T-helper 17 cell (primary cell): ENCODE measurements at regions not wholly inside any gene's neighbourhood (a gene's known extent, or its start where the extent isn't known, plus 50 kb on each side); places are given as distances from the start of the nearest gene placed in this dataset.
"Not testable (repeated sequence)": the region's sequence is repeated elsewhere in the genome, so short reads cannot be mapped to it uniquely, and the experiment has no call there.

Experiments
- ATAC-seq: fragments of 150-1000 bp; cut with Tn5 transposase; 2 replicates; pipeline ENCODE4 v1.10.0; 2021; ENCODE audit warnings: mild to moderate bottlenecking, moderate library complexity
- DNase-seq, 3 donors: peaks; one replicate each; pipeline versions ENCODE4 v3.0.0 to v3.0.0-alpha.2; 2020 to 2021
- H3K9me3 ChIP-seq: one replicate; pipeline ENCODE4 v1.7.0; 2013; ENCODE audit warnings: low read length, mild to moderate bottlenecking; ENCODE audit not compliant: control insufficient read depth, poor library complexity, severe bottlenecking
- H3K27ac Mint-ChIP-seq: one replicate; pipeline ENCODE4 v1.8.0; 2022; ENCODE audit warnings: mild to moderate bottlenecking, moderate library complexity, mixed read lengths
- H3K27me3 Mint-ChIP-seq: one replicate; pipeline ENCODE4 v1.8.0; 2022; ENCODE audit warnings: mixed read lengths
- H3K36me3 Mint-ChIP-seq: one replicate; pipeline ENCODE4 v1.8.0; 2022; ENCODE audit warnings: low read depth, mixed read lengths
- H3K4me1 Mint-ChIP-seq: one replicate; pipeline ENCODE4 v1.8.0; 2022; ENCODE audit warnings: mild to moderate bottlenecking, mixed read lengths
- H3K4me3 Mint-ChIP-seq: one replicate; pipeline ENCODE4 v1.8.0; 2022; ENCODE audit warnings: mild to moderate bottlenecking, moderate library complexity, mixed read lengths

DNA sequence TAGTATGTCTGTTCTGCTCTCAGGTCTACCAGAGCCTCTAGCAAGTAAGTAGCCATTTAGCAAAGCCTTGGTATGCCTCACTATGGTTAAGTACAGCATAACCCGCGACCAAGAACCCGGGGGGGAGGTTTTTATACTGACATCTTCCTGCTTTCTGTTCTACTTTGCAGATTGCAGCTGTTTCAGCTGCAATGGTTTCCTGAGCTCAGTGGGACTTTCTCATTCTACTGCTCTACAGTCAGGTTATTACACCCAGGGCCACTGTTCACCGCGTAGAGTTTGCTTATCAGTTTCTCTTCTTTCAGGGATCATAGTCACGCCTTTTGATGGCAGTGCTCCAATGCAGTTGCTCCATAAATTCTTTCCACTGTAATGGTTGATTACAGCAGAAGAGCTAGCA, 631.3 kb downstream of the TFAP2A start:
- H3K4me1 Mint-ChIP-seq: no peaks in the 10 kb centered on the region
- H3K9me3 ChIP-seq: no peaks in the 10 kb centered on the region
- H3K4me3 Mint-ChIP-seq: no peak overlapping the region
- DNase-seq: no peak
- no peaks in the 10 kb centered on the region for H3K36me3 Mint-ChIP-seq
- no peaks in the 10 kb centered on the region for H3K27me3 Mint-ChIP-seq
- no peak for ATAC-seq
- no peak overlapping the region for H3K27ac Mint-ChIP-seq

DNA sequence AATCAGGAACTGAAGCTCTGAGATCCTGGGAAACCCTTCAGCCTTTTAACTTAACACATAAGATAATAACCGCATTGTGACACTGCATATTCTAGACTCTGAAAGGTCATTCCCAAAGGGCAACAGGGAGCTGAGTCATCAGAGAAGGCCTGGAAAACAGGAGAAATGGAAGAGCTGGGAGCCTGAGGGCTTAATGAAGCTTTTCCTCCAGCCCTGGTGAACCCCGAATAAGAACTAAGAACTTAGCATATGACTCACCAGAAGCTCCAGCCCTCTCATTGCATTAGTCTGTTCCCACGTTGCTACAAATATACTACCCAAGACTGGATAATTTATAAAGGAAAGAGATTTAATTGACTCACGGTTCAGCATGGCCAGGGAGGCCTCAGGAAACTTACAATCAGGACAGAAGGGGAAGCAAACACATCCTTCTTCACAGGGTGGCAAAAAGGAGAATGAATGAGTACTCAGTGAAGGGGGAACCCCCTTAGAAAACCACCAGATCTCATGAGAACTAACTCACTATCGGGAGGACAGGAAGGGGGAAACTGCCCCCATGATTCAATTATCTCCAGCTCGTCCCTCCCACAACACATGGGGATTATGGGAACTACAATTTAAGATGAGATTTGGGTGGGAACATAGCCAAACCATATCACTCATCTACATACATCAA, 648.5 kb downstream of the TFAP2A start:
- Mint-ChIP-seq H3K4me1 (no peaks in the 10 kb centered on the region), H3K36me3 (no peaks in the 10 kb centered on the region), H3K27me3 (no peaks in the 10 kb centered on the region), H3K27ac (no peak overlapping the region), H3K4me3 (no peak overlapping the region)
- ATAC-seq: no peak
- H3K9me3 ChIP-seq: no peaks in the 10 kb centered on the region
- no peak for DNase-seq

DNA sequence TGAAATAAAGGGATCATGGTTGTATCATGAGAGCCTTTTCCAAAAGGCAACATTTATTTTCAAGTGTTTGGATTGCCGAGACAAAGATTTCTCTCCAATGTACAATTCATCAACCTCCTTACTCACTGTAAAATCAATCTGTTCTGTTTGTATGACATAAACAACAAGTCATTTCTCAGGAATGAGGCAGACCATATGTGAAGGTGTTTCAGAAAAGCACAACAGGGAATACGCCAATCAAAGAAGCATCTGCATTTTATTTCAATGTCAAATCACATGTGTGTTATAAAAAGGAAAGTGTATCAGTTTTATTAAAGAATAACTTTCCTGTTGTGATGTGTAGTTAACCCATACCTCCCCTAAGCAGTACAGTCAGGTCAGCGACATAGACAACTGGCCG, 653.7 kb downstream of the TFAP2A start:
- no peak overlapping the region for H3K4me3 Mint-ChIP-seq
- no peak for ATAC-seq
- no peak for DNase-seq
- no peak overlapping the region for H3K27ac Mint-ChIP-seq
- no peaks in the 10 kb centered on the region for H3K4me1 Mint-ChIP-seq
- no peaks in the 10 kb centered on the region for H3K9me3 ChIP-seq
- H3K36me3 Mint-ChIP-seq: no peaks in the 10 kb centered on the region
- H3K27me3 Mint-ChIP-seq: no peaks in the 10 kb centered on the region

DNA sequence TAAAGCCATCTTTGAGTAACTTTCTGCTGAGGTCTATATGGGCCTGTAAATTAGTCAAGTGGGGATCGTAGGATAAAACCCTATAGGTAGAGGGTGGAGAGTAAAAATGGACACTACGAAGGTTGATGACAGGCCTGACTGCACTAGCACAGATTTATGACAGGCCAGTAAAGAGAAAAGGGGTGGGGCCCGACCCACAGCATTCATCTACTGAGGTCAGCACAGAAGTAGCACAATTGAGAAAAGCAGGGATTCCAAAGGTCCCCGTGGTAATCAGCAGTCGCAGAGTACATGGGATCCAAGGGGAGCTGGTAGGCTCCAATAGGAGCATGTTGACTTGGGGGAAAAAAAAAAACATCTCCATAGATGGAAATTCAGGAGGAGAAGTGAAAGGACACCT, 660.4 kb downstream of the TFAP2A start:
- Mint-ChIP-seq H3K27ac (no peak overlapping the region), H3K4me1 (no peaks in the 10 kb centered on the region), H3K27me3 (no peaks in the 10 kb centered on the region), H3K4me3 (no peak overlapping the region), H3K36me3 (no peaks in the 10 kb centered on the region)
- ATAC-seq (no peak), DNase-seq (no peak)
- H3K9me3 ChIP-seq: no peaks in the 10 kb centered on the region

DNA sequence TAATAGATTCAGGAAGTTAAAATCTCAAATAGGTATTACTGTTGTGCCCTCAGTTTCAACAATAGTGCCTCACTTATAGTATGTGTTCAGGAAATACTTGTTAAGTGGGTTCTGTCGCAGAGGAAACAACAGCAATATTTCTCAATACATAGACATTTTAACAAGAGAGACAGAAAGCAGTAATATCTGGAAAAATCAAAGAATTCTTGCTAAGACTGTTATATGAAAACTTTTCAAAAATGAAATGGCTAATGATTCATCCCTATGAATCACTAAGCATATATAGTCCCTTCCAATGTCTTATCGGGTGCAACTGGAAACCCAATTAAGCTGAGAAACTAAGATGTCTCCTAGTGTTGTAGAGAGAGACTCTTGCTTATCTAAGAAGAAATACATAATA, 668.9 kb downstream of the TFAP2A start:
- DNase-seq: no peak
- Mint-ChIP-seq H3K4me3 (no peak overlapping the region), H3K27me3 (no peaks in the 10 kb centered on the region), H3K36me3 (no peaks in the 10 kb centered on the region), H3K27ac (no peak overlapping the region), H3K4me1 (no peaks in the 10 kb centered on the region)
- ATAC-seq: no peak
- H3K9me3 ChIP-seq: no peaks in the 10 kb centered on the region

DNA sequence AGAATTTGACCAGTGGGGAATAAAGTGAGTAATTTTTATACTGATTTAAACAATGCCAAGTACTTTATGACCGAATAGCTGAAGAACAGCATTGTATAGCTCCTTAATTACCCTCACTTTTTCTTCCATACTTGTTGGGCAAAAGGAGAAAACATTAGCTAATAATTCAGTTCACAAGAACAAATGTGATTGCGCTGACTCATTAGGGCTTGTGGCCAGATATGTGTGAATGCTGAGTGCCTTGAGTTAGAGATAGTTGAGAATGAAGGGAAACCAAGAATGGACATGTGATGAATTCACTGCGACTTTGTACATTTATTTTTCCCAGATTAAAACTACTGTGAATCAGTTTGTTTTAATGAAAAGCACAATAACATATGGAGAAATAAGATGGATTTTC, 669.4 kb downstream of the TFAP2A start:
- H3K4me3 Mint-ChIP-seq: no peak overlapping the region
- DNase-seq (no peak), ATAC-seq (no peak)
- H3K27ac Mint-ChIP-seq: no peak overlapping the region
- no peaks in the 10 kb centered on the region for H3K9me3 ChIP-seq
- no peaks in the 10 kb centered on the region for H3K4me1 Mint-ChIP-seq
- H3K36me3 Mint-ChIP-seq: no peaks in the 10 kb centered on the region
- H3K27me3 Mint-ChIP-seq: no peaks in the 10 kb centered on the region

DNA sequence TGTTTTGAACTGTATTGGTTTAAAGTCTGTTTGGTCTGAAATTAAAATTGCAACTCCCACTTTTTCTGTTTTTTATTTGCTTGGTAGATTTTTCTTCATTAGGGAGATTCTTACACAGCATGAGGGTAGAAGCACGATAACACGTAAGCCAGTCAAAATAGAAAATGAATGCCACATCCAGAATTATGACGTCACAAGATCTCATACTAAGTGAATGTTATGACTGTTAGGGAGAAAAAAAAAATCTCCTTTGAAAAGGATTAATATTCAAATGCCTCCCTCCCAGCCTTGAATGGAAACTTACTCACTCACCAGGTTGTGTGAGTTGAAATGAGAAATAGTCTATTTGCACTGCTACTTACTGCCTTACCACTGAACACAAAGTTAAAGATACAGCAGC, 670.8 kb downstream of the TFAP2A start:
- Mint-ChIP-seq H3K4me1 (no peaks in the 10 kb centered on the region), H3K27ac (no peak overlapping the region), H3K4me3 (no peak overlapping the region), H3K27me3 (no peaks in the 10 kb centered on the region), H3K36me3 (no peaks in the 10 kb centered on the region)
- DNase-seq: no peak
- no peaks in the 10 kb centered on the region for H3K9me3 ChIP-seq
- ATAC-seq: no peak

DNA sequence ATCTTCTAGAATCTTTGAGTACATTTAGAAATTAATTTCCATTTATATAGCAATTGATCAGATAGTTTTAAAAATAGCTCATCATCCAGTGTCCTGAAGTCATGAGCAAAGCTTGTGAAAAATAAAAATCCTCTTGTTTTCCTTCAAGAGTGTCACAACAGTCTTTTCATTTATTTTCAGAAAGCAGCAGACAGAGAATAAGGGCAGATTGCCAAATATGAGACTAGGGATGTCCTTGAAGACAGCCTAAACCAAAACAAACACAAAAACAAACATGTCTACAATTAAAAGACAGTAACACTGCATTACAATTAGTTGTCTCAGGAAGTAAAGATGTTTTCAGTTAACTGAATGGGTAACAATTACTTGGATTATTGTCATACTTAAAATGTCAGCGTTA, 682.8 kb downstream of the TFAP2A start:
- no peak overlapping the region for H3K27ac Mint-ChIP-seq
- no peaks in the 10 kb centered on the region for H3K4me1 Mint-ChIP-seq
- DNase-seq (no peak), ATAC-seq (no peak)
- no peak overlapping the region for H3K4me3 Mint-ChIP-seq
- H3K9me3 ChIP-seq: no peaks in the 10 kb centered on the region
- no peaks in the 10 kb centered on the region for H3K27me3 Mint-ChIP-seq
- no peaks in the 10 kb centered on the region for H3K36me3 Mint-ChIP-seq

DNA sequence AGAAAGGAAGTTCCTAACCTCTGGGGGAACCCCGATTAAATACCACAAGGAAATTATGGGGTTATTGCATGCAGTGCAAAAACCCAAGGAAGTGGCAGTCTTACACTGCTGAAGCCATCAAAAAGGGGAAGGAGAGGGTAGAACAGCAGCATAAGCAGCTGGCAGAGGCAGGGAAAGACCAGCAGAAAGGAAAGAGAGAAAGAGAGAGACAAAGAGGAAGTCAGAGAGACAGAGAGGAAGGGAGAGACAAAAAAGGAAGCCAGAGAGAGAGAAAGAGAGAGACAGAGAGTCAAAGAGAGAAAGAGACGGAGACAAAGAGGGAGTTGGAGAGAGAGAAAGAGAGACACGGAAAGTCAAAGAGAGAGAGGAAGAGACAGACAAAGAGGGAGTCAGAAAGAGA, 689.1 kb downstream of the TFAP2A start:
- not testable (repeated sequence) for H3K27me3 Mint-ChIP-seq, H3K4me1 Mint-ChIP-seq, H3K9me3 ChIP-seq, H3K27ac Mint-ChIP-seq, H3K36me3 Mint-ChIP-seq, DNase-seq, ATAC-seq, H3K4me3 Mint-ChIP-seq

DNA sequence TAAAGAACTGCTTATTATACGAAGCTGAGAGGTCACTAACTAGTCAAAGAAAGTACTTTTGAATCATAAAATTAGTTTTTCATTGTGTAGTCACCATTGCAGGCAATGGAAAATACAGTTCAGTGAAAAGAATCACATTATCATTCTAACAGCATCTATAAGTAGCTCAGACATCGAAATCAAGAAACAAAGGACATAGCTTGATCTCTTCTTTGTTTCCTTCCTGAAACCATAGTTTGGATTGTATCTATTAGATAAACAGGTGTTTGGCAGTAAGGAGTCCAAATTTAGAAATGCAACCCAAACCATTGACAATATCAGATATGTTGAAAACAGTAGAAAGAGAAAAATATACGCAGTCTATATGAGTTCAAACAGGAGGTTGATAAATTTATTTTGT, 697.3 kb downstream of the TFAP2A start:
- Mint-ChIP-seq H3K4me1 (no peaks in the 10 kb centered on the region), H3K27ac (no peak overlapping the region), H3K4me3 (no peak overlapping the region), H3K36me3 (no peaks in the 10 kb centered on the region), H3K27me3 (no peaks in the 10 kb centered on the region)
- ATAC-seq (no peak), DNase-seq (no peak)
- no peaks in the 10 kb centered on the region for H3K9me3 ChIP-seq

DNA sequence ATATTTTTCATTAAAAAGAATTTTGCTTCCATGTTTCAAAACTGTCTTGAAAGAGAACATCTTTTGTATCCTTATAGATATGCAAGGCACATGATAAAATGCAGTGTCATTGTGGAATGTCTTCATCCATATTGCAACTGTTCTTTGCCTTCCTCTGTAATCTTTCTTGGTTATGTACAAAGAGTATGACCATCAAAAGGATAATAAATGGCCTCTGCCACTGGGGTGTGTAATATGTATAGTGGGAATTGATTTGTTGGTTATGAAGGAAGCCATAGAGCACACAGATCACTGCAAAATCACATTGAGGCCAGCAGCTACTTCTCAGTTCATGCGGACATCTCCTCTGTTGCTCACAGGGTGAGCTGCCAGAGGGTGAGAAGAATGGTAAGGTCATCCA, 703.5 kb downstream of the TFAP2A start:
- no peak for DNase-seq
- no peak for ATAC-seq
- no peaks in the 10 kb centered on the region for H3K27me3 Mint-ChIP-seq
- H3K9me3 ChIP-seq: no peaks in the 10 kb centered on the region
- H3K4me1 Mint-ChIP-seq: no peaks in the 10 kb centered on the region
- H3K36me3 Mint-ChIP-seq: no peaks in the 10 kb centered on the region
- no peak overlapping the region for H3K27ac Mint-ChIP-seq
- H3K4me3 Mint-ChIP-seq: no peak overlapping the region

DNA sequence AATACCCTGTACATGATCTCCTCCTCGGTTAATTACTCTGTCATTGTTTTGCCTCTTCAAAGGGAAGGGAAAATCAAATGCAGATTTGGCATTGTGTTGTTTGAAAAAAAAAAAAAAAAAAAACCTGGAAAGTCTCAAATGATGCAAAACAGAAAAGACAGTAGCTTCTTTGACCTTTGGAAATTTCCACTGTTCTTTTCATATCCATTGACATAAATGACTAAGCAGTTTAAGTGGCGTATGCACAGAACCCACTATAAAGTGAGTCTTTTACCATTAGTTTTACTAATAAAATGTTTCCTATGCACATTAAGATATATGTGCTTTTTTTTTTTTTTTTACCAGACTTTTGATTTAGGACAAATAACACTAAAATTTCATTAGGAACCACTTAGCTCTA, 704.3 kb downstream of the TFAP2A start:
- no peak for ATAC-seq
- Mint-ChIP-seq H3K4me1 (no peaks in the 10 kb centered on the region), H3K27me3 (no peaks in the 10 kb centered on the region), H3K36me3 (no peaks in the 10 kb centered on the region), H3K4me3 (no peak overlapping the region), H3K27ac (no peak overlapping the region)
- DNase-seq: no peak
- no peaks in the 10 kb centered on the region for H3K9me3 ChIP-seq

DNA sequence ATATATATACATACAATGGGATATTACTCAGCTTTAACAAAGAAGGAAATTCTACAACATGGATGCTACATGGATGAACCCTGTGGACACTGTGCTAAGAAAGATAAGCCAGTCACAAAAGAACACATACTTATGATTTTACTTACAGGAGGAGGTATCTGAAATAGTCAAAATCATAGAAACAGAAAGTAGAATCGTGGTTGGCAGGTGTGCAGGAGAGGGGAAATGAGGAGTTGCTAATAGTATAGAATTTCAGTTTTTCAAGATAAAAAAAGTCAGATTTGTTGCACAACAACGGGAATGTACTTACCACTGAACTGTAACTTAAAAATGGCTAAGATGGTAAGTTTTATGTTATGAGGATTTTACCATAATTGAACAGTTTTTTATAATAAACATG, 706.3 kb downstream of the TFAP2A start:
- ATAC-seq: no peak
- no peaks in the 10 kb centered on the region for H3K36me3 Mint-ChIP-seq
- no peaks in the 10 kb centered on the region for H3K4me1 Mint-ChIP-seq

DNA sequence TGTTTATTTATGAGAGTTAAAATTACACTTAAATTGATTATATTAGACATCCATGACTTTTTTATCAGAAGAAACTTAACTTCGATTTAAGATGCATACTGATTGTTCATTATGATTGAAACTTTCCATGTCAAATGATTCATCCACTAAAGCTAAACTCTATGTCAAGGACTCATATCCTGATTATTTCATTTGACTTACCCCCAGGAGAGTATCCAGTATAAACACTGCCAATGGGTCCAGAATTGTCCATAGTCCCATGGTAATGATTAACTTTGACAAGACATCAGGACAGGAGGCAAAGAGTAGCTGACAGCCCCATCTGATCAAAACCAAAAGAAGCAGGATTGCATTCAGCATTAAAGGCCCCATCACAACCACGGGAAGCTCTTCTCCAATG, 709.9 kb downstream of the TFAP2A start:
- Mint-ChIP-seq H3K36me3 (no peaks in the 10 kb centered on the region), H3K27me3 (no peaks in the 10 kb centered on the region), H3K27ac (no peak overlapping the region), H3K4me3 (no peak overlapping the region), H3K4me1 (no peaks in the 10 kb centered on the region)
- ATAC-seq (no peak), DNase-seq (no peak)
- H3K9me3 ChIP-seq: no peaks in the 10 kb centered on the region

More for the DNA sequence above, 706.3 kb downstream of the TFAP2A start:
- Mint-ChIP-seq H3K27me3 (no peaks in the 10 kb centered on the region), H3K4me3 (no peak overlapping the region), H3K27ac (no peak overlapping the region)
- H3K9me3 ChIP-seq: no peaks in the 10 kb centered on the region
- DNase-seq: no peak
